HG03469 (cell line): ENCODE measurements at regions not wholly inside any gene's neighbourhood (a gene's known extent, or its start where the extent isn't known, plus 50 kb on each side); places are given as distances from the start of the nearest gene placed in this dataset.
"Not testable (repeated sequence)": the region's sequence is repeated elsewhere in the genome, so short reads cannot be mapped to it uniquely, and the experiment has no call there.

Experiments
- ATAC-seq: cut with Tn5 transposase; IDR thresholded peaks from one replicate; pipeline ENCODE4 v1.9.1; 2021; ENCODE audit warnings: mild to moderate bottlenecking, moderate library complexity, moderate number of reproducible peaks; ENCODE audit not compliant: unreplicated experiment

- ATAC-seq: not testable (repeated sequence)
These were observed 140.0 kb upstream of the C1GALT1 start for GRCh38 chr7:7042286-7042893.

- no peak for ATAC-seq
These were observed 137.5 kb upstream of the C1GALT1 start for GRCh38 chr7:7044806-7045205.

- ATAC-seq: no peak
These were observed 134.1 kb upstream of the C1GALT1 start for GRCh38 chr7:7048213-7048612.

- ATAC-seq: peak; percentile 60
These were observed 131.0 kb upstream of the C1GALT1 start for GRCh38 chr7:7051206-7051877.

- no peak for ATAC-seq
These were observed 128.0 kb upstream of the C1GALT1 start for GRCh38 chr7:7054252-7054830.

- ATAC-seq: no peak
These were observed 121.3 kb upstream of the C1GALT1 start for GRCh38 chr7:7060828-7061599.

- ATAC-seq: no peak
These were observed 104.4 kb upstream of the C1GALT1 start for GRCh38 chr7:7077945-7078344.

- no peak for ATAC-seq
These were observed 101.5 kb upstream of the C1GALT1 start for GRCh38 chr7:7080802-7081201.

- no peak for ATAC-seq
These were observed 91.9 kb upstream of the C1GALT1 start for GRCh38 chr7:7090460-7090859.

- no peak for ATAC-seq
These were observed 84.0 kb upstream of the C1GALT1 start for GRCh38 chr7:7098280-7098818.

- no peak for ATAC-seq
These were observed 82.7 kb upstream of the C1GALT1 start for GRCh38 chr7:7099584-7100014.

- no peak for ATAC-seq
These were observed 81.9 kb upstream of the C1GALT1 start for GRCh38 chr7:7100432-7100849.

GRCh38 chr7:7102906-7103305 is 79.4 kb upstream of the C1GALT1 start:
- no peak for ATAC-seq

GRCh38 chr7:7103343-7104313 is 78.7 kb upstream of the C1GALT1 start:
- no peak for ATAC-seq

GRCh38 chr7:7104314-7104698 is 78.0 kb upstream of the C1GALT1 start:
- ATAC-seq: no peak

GRCh38 chr7:7104971-7105370 is 77.4 kb upstream of the C1GALT1 start:
- ATAC-seq: no peak

- ATAC-seq: no peak
These were observed 76.4 kb upstream of the C1GALT1 start for GRCh38 chr7:7105800-7106582.

- no peak for ATAC-seq
These were observed 73.4 kb upstream of the C1GALT1 start for GRCh38 chr7:7108931-7109330.

GRCh38 chr7:7109934-7110333 is 72.4 kb upstream of the C1GALT1 start:
- no peak for ATAC-seq
